ENCODE measurements at regions not wholly inside any gene's neighbourhood (a gene's known extent, or its start where the extent isn't known, plus 50 kb on each side); places are given as distances from the start of the nearest gene placed in this dataset.
A peak's percentile ranks its signal among the peaks of the same experiment; 100 is the strongest.
"Not testable (repeated sequence)": the region's sequence is repeated elsewhere in the genome, so short reads cannot be mapped to it uniquely, and the experiment has no call there.

DNA sequence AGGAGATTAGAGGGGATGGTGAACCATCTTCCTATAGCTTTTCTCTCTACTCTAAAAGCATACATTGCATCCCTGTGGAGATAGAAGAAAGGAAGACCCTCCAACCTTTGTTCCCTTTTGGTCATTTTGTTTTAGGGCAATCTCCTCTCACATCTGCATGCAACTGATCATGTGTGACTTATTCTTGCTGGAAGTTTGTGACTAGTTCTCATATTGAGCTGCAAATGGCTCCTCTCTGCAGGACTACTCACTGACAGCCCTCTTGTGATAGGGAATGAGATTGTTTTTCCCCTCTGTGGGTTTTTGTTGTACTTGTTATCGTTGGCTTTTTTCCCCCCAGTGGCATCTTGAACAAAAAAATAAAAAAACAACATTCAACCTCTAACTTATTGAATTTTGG lies 416.0 kb upstream of the CNTNAP5 start:
- DNase-seq, result no peak

DNA sequence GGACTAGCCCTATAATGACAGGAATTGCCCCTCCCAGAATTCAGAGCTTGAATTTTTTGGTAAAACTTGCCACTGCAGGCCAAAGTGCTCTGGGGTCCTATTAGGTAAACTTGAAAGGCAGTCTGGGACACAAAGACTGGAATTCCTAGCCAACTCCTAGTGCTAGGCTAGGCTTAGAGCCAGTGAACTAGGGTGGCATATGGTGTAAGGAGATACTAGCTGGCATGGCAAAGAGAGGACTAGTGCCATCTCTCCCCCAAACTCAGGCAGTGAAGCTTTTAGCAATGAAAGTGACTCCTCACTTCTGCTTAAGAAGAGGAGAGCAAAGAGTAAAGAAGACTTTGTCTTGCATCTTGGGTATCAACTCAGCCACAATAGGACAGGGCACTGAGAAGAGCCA lies 410.5 kb upstream of the CNTNAP5 start:
- no peak for DNase-seq

DNA sequence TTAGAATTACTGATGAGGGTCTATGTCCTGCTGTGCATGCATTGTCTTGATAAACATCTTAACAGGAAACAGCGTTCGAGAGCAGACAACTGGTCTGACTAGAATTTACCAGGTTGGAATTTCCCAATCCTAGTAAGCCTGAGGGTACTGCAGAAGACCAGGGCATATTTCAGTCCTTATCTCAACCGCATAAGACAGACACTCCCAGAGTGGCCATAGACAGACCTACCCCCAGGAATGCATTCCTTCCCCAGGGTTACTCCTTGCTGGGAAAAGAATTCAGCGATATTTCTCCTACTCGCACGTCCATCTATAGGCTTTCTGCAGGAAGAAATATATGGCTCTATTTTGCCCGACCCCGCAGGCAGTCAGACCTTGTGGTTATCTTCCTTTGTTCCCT lies 406.4 kb upstream of the CNTNAP5 start:
- DNase-seq, result not testable (repeated sequence)

DNA sequence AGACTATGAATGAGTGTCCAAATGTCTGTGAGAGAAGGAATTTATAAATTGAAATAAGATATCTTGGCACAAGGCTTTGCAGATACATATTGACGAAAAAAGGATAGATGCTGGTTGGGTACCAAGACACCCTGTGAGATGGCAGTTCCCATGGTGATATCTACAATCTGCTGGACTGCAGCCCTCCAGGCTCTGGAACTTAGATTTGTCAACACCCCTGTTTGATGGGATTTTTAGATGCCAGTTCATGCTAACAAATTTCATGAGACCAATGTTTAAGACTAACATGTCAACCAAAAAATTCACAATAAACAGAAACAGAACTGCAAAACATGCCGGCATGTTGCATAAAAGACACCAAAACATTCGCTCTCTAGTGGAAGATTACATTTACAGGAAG lies 400.3 kb upstream of the CNTNAP5 start:
- no peak for DNase-seq

DNA sequence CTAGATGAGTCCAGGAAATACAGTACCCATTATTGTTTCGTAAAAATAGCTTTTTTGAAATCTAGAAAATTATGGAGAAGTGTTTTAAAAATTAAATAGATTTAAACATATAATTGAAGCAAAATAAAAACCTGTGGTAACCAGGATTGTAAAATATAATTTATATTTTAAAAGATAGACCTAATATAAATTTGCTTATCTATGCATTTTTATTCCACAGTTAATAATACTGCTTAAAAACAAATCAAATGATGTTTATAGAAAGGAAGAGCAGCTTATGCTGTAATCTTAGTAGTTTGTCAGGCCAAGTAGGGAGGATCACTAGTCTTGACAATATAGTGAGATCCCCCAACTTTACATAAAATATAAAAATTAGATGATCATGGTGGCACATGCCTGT lies 388.9 kb upstream of the CNTNAP5 start:
- DNase-seq, result no peak

DNA sequence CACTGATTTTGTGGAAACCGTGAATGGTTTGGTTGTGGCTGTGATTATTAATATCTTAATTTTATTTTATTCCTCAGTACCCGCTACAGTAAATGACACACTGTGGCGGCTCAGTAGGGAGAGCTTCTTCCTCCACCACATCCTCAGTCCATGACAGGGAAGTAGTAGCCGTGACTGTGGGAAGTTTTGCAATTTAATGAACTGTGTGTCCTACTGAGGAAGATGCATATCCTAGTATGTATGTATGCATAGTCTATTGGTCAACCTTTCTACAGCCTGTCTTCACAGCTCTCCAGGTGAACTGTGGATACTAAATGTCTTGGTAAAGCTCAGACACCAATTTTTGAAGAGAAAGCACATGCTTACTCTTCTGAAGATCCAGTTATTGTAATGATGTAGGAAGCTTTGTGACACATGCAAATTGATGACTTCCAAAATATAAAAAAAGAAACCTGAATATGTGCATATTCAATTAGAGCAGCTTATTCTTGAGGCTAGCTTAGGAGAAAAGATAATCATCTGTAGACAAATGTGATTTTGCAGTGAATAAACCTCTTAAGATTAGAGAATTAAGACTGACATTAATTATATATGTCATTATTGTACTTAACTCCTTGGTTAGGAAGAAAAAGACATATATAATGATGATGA lies 384.3 kb upstream of the CNTNAP5 start:
- DNase-seq, result no peak

DNA sequence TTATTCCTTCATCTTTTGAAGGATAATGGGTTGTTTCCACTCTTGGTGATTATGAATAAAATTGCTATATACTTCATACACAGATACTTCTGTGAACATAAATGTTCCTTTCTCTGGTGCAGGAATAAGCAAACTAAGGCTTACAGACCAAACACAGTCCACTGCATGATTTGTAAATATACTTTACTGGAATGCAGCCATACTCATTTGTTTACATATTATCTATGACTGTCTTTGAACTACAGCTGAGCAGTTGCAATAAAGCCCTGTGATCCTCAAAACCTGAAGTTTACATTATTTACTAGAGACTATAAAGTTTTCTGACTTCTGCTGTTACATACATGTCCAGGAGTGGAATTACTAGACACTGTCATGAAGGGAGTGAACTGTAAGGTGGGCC lies 381.0 kb upstream of the CNTNAP5 start:
- no peak for DNase-seq

DNA sequence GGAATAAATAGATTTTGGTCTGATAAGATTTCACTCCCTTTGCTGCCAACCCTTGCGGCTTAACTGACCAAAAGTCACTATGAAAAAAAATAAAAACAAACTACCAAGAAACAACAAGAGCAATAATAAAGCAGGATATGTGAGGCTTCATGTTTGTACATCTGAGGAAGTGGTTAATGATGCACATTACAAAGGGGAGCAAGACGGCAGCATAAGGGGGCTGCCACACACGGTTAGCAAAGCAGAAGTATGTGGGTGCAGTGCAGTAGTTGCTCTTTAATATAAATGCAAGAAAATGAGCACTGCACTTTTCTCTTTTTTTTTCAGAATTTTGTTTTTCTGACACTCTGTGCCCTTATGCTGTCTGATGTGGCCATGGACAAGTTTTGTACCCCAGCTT lies 377.1 kb upstream of the CNTNAP5 start:
- peak; percentile 28 for DNase-seq

DNA sequence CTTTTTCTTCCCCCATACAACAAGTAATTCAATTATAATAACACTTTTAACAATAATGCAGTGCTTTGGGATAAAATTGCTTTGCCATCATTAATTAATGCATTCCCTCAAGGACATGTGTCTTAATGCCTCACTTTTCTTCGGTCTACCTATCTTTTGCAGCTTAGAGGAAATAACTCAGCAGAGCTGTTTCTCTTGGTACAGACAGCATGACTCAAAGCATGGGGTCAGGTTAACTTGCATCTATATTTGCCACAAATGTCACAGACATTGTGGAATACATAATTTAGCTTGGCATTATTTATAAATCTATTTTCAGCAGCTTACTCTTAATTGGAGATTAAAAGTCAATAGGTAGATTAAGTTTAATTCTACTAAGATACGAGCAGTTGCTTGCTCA lies 376.1 kb upstream of the CNTNAP5 start:
- DNase-seq, result no peak

DNA sequence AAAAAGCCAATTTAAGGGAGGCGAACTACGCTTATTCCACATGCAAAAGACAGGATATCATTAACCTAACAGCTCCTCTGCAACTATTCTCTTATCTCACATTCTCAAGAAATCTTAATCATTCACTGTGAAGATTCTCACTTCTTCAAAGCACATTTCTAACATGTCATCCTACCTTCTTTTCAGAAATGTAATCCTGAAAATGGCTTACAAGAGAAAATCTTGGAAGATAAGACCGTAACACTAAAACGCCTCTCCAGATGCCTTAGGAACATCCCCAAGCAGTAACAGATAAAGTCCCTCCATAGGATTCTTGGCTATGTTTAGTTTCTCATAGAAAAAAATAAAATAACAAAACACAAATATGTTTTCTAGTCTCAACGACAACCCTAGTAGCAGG lies 373.9 kb upstream of the CNTNAP5 start:
- no peak for DNase-seq

DNA sequence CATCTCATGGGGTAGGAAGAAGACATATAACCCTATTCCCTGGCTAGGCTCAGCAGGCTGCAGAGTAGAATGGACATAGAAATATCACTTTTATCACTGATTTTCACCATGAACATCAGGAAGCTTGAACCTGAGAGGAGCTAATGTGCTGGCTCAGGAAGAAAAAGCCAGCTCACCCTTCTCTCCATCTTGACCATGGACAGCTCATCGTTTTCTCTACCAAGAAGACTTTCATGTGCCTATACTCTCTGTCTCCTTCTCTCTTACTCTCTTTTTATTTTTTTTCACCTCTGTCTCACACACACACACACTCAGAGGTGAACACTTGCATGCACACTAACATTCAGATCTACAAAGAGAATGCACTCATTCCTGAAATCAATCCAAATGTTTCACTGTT lies 372.8 kb upstream of the CNTNAP5 start:
- DNase-seq, result no peak

DNA sequence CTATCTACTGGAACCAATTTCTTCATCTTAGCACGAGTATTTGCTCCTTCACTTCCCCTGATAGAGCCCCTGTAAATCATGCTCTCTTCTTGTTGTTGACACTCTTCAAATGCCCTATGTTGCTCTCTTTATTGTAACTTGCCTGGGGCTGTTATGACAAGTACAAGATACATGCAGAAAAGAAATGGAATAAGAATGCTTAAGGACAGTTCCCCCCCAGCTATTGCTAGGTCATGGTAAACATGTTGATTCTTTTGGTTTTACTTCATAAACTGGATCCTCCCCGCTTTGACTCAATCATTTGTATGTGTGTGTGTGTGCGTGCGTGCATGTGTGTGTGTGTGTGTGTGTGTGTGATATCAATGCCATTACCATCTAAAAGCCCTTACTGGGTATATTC lies 368.5 kb upstream of the CNTNAP5 start:
- DNase-seq, result no peak

DNA sequence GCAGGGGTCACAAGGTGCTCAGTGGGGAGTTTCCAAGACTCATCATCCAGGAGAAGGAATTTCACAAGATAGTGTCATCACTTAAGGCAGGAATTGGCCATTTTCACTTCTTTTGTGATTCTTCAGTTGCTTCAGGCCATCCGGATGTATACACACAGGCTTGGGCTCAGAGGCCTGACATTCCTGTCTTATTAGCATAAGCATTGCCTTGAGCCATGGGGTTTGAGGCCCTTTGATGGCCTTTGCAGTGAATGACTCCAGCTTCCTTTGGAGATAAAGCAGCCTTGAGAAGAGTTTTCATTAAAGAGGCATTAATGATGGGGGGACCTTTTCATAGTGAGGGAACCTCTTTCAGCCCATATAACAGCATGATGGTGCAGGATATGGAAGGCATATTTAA lies 366.0 kb upstream of the CNTNAP5 start:
- DNase-seq, result no peak

DNA sequence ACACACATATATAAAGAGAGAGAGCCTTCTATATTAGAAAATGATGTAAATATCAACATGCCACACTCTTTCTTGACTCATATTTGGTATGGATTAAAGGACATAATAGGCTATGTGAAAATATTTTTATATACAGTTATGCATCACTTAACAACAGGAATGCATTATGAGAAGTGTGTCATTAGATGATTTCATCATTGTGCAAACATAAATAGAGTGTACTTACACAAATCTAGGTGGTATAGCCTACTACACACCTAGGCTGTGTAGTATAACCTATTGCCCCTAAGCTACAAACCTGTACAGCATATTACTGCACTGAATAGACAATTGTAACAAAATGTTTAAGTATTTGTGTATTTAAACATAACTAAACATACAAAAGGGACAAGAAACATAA lies 354.8 kb upstream of the CNTNAP5 start:
- no peak for DNase-seq

DNA sequence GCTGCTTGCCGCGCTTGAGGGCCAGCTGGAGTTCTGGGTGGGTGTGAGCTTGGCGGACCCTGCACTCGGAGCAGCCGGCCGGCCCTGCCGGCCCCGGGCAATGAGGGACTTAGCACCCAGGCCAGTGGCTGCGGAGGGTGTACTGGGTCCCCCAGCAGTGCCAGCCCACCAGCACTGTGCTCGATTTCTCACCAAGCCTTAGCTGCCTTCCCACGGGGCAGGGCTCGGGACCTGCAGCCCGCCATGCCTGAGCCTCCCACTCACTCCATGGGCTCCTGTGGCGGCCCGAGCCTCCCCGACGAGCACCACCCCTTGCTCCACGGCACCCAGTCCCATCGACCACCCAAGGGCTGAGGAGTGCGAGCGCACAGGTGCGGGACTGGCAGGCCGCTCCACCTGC lies 341.3 kb upstream of the CNTNAP5 start:
- not testable (repeated sequence) for DNase-seq

DNA sequence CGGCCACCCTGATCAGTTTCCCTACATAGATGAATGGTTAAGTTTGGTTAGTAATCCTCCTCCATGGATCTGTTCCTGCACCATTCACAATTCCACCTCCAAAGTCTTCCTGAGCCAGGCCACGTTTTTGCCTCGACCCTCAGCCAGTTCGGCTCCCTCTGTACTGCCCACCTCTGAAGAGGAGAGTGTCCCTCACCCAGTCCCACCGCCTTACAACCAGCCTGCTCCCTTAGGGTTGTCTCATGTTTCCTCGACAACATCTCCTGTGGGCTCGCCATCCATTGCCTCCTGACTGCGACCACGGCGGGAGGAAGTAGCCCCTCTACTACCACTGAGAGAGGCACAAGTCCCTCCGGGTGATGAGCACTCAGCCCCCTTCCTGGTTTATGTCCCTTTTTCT lies 338.0 kb upstream of the CNTNAP5 start:
- no peak for DNase-seq

DNA sequence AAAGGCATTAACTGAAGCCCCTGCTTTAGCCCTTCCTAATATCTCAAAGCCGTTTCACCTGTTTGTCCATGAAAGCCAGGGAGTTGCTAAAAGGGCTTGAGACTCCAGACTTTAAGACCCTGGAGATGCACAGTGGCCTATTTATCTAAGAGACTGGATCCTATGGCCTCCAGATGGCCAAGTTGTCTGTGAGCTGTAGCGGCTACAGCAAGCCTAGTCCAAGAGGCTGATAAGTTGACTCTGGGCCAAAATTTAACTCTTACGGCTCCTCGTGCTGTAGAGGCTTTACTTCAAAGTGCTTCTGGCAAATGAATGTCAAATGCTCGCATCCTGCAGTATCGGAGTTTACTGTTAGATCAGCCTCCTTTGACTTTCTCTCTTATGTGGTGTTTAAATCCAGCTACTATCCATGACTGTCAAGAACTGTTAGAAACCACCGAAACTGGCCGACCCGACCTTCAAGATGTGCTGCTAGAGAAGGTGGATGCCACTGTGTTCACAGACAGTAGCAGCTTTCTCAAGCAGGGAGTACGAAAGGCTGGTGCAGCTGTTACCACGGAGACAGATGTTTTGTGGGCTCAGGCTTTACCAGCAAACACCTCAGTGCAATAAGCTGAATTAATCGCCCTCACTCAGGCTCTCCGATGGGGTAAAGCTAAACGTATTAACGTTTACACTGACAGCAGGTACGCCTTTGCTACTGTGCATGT lies 336.7 kb upstream of the CNTNAP5 start:
- DNase-seq, result no peak

DNA sequence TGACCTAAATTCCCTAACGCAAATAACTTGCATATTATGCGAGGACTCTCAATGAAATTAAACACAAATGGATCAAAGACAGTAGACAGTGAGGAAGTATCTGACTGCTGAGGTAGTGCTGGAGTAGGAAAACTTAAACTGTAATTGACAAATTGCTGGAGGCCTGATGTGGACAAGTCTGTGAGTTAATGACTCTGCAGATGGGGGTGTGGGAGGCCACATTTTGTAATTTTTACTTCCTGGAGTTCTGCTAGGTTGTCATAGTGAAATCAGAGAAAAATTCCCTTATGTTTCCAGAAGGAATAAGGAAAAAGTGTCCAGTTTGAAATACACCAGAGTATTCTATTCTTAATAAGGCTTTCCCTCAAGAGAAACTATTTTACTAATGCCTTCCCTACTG lies 333.0 kb upstream of the CNTNAP5 start:
- no peak for DNase-seq

DNA sequence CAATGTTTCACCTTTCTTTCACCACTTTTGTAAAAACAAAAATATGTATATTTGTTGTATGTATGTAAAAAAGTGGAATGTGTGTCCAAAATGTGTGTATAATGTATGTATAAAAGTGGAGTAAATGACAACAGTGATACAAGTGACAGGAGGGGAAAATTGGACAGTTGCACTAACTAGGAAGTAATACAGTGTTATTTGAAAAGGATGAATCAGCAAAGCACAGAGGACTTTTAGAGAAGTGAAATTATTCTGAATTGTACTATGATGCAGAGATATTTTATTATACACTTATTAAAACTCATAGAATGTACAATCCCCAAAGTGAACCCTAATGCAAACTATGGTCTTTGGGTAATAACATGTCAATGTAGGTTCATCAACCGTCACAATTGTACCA lies 331.3 kb upstream of the CNTNAP5 start:
- peak; percentile 37 for DNase-seq

DNA sequence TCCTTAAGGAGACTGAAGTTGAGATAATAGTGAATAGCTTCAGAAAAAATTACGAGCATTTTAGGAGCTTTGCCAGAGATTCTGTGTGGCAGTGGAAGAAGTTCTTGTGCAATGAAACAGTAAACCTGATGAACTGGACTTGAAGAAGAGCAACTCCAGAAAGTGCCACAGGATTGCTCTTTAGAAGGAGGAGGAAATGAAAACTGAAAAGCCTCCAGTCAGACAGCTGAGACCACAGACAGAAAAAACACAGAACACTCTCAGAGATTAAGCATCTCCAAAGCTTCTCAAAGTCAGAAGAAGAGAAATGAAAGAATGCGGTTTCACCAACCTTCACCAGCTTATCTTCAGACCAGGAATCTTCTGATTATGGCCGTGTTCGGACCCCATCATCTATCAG lies 329.7 kb upstream of the CNTNAP5 start:
- DNase-seq, result peak; percentile 25

DNA sequence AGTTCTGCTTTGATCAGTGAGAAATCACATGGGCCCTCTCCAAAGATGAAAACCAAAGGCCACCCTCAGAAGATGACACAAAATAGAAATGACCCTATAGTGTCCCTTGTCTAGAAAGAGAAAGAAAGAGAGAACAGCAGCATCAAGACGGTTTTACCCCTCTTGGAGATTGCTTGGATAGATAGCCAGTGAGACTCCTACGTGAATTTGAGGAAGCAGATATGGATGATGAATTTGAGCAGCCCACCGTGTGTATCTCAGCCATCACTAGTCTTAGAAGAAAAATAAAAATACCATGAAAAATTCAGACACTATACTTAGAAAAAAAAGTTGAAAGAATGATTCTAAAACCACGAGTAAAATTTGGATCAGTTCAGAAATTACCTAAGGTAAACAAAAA lies 329.1 kb upstream of the CNTNAP5 start:
- peak; percentile 5 for DNase-seq

DNA sequence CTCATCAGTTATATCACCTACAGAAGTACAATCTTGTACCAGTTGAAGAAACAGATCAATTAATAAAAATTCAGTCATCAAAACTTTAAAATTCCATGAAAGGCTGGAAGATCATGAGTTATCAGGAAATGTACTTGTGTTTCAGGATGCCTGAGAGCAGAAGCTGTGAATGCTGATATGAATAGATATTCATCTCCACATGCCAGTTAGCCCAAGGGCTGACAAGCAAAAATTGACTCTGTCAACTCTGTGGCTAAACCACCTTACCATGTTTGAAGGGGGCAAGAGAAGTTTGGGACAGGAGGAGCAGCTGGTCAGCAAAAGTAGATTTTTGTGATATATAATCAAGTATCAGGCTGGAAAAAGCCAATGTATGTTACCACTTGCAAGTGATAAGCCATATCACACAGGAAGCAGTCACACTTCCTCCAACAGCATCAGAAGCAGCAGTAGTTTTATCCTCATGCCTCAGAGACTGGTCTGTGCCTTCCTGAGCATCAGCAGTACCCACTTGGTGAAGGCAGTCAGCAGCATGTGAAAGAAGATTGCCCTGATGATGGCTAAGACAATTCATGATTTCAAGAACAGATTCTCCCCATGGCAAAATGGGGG lies 328.2 kb upstream of the CNTNAP5 start:
- peak; percentile 82 for DNase-seq

DNA sequence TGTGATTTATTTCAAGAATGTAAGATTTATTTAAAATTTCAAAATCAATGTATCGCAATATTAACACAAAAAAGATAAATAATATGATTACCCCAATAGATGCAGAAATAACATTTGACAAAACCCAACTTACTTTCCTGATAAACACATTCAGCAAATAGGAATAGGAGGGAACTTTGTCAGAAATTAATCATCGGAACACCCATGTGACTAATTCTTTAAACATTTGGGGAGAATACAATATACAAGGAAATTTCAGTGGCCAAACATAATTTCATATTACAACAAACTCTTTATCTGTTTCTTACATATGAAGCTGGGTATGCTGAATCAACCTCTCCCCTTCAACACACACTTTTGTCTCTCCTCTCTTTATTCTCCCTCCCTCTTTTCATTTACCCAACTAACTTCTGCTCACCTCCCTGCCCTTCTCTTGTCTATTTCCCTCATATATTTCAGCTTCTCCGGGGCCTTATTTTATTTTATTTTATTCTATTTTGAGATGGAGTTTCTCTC lies 309.6 kb upstream of the CNTNAP5 start:
- no peak for DNase-seq

DNA sequence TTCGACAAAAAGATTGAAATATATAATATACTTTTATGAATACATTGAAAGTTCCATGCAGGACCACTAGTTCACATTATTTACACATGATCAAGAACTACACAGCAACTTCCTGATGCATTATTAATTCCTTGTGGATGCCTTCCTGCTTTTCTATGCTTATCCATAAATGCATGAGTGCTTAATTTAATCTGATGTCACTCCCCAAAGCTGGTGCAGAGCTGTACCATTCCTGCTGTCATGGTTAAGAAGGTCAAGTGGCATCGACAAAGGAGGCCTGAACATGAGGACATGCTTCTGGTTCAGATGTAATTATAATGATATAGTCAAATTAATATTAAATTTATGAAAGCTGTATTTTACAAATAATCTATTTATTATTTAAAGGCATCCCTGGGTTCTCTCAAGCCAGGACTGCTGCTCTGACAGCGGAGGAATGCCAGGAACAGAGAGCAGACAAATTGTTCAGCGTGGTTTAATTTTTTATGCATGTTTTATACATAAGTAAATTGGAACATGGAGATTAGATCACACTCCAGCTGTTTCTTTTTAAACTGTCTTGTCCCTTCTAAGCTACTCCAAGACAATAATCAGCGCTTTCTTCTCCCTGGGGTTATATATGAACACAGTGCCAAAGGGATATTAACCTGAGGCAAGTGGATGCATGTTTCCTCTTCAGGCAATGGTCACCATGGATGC lies 307.3 kb upstream of the CNTNAP5 start:
- no peak for DNase-seq
